ENCODE measurements at regions not wholly inside any gene's neighbourhood (a gene's known extent, or its start where the extent isn't known, plus 50 kb on each side); places are given as distances from the start of the nearest gene placed in this dataset.

DNA sequence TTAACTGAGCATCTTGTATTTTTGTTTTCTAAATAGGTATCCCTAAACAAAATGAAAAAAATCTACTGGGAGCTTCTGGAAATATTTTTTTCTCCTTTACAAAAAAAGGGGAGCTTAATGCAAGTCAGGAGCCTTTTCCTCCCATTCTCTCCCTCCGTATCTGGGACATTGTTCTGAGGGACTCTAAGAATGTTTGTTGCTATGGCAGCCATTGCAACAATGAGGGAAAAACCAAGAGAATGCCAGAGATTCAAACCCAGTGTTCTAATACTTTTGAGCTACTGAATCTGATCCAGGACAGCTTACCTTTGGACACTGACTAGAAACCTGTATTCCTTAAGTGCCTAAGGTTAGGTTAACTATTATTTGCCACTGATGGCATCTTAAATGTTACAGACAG lies 485.7 kb upstream of the HS3ST1 start:
- H3K4me1 ChIP-seq (ENCODE audit: insufficient read depth, low read length) = no peaks in the 10 kb centered on the region
- DNase-seq (ENCODE audit: low spot score) (no peak), ATAC-seq (no peak), FAIRE-seq (no peak)
- 3% methylated on average over 1 of the region's 1 CpG for WGBS (ENCODE audit: low lambda C conversion rate)
- no peak overlapping the region for H3K9ac ChIP-seq (ENCODE audit: insufficient read depth, low read depth, low read length)
- ChIA-PET CTCF (ENCODE audit: low intra/inter-chr PET ratio, low total read pairs) (no interaction called here), POLR2A (no interaction called here)
- H2AFZ ChIP-seq (ENCODE audit: low read length) = no peak overlapping the region
- peaks cover 82% of the 10 kb centered on the region for H3K9me3 ChIP-seq (ENCODE audit: low read length)
- intact Hi-C loops (cut with micrococcal nuclease; ENCODE audit: unreplicated experiment) = no loop called here
- no peak overlapping the region for H3K27ac ChIP-seq (ENCODE audit: extremely low read length, insufficient read depth, low read length)
- no TSS peak for BruUV-seq (replicated peaks)
- no peaks in the 10 kb centered on the region for H3K27me3 ChIP-seq (ENCODE audit: control insufficient read depth in 1 of 2, insufficient read depth in 2 of 2, low read length in 2 of 2)
- no peak overlapping the region for H3K4me2 ChIP-seq (ENCODE audit: low read depth, low read length)
- H3K36me3 ChIP-seq (replicated peaks in 1 of 2; ENCODE audit: control insufficient read depth in 1 of 2, insufficient read depth in 2 of 2, low read length in 2 of 2) = no peaks in the 10 kb centered on the region
- no peak overlapping the region for H3K4me3 ChIP-seq (replicated peaks in 1 of 3; ENCODE audit: insufficient read depth in 1 of 3, low read depth in 2 of 3, low read length in 3 of 3)
- no peaks in the 10 kb centered on the region for H4K20me1 ChIP-seq (ENCODE audit: insufficient read depth, low read length)
- in situ Hi-C loops (cut with HindIII; ENCODE audit: extremely low pct_ligation_motif_present, low pct_unique_long_range_greater_than_20kb) = no loop called here
- H3K79me2 ChIP-seq (ENCODE audit: insufficient read depth, low read length) = no peaks in the 10 kb centered on the region
- TF ChIP-seq SP2 (CRISPR knock-in tag; IDR thresholded peaks at IDR 0.05) = no peak
- no peak for TF ChIP-seq ZNF343 (CRISPR knock-in tag; IDR thresholded peaks at IDR 0.05)
- TF ChIP-seq CCAR2 (optimal IDR thresholded peaks at IDR 0.05; ENCODE audit: low read depth, low read length) = no peak
- TF ChIP-seq ZBTB21 (CRISPR knock-in tag; IDR thresholded peaks at IDR 0.05) = no peak
- no peak for TF ChIP-seq NBN (conservative IDR thresholded peaks at IDR 0.05)
- TF ChIP-seq, protein P1, sequence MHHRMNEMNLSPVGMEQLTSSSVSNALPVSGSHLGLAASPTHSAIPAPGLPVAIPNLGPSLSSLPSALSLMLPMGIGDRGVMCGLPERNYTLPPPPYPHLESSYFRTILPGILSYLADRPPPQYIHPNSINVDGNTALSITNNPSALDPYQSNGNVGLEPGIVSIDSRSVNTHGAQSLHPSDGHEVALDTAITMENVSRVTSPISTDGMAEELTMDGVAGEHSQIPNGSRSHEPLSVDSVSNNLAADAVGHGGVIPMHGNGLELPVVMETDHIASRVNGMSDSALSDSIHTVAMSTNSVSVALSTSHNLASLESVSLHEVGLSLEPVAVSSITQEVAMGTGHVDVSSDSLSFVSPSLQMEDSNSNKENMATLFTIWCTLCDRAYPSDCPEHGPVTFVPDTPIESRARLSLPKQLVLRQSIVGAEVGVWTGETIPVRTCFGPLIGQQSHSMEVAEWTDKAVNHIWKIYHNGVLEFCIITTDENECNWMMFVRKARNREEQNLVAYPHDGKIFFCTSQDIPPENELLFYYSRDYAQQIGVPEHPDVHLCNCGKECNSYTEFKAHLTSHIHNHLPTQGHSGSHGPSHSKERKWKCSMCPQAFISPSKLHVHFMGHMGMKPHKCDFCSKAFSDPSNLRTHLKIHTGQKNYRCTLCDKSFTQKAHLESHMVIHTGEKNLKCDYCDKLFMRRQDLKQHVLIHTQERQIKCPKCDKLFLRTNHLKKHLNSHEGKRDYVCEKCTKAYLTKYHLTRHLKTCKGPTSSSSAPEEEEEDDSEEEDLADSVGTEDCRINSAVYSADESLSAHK (CRISPR knock-in tag; IDR thresholded peaks at IDR 0.05; ENCODE audit: borderline replicate concordance) = no peak
- no peak for TF ChIP-seq HNRNPLL (IDR thresholded peaks at IDR 0.05; ENCODE audit: low read depth, low read length, poor library complexity, severe bottlenecking)
- no peak for TF ChIP-seq ZNF841 (CRISPR knock-in tag; IDR thresholded peaks at IDR 0.05; ENCODE audit: borderline replicate concordance)
- TF ChIP-seq NCOA5 (CRISPR knock-in tag; IDR thresholded peaks at IDR 0.05) = no peak
- TF ChIP-seq, protein P2, sequence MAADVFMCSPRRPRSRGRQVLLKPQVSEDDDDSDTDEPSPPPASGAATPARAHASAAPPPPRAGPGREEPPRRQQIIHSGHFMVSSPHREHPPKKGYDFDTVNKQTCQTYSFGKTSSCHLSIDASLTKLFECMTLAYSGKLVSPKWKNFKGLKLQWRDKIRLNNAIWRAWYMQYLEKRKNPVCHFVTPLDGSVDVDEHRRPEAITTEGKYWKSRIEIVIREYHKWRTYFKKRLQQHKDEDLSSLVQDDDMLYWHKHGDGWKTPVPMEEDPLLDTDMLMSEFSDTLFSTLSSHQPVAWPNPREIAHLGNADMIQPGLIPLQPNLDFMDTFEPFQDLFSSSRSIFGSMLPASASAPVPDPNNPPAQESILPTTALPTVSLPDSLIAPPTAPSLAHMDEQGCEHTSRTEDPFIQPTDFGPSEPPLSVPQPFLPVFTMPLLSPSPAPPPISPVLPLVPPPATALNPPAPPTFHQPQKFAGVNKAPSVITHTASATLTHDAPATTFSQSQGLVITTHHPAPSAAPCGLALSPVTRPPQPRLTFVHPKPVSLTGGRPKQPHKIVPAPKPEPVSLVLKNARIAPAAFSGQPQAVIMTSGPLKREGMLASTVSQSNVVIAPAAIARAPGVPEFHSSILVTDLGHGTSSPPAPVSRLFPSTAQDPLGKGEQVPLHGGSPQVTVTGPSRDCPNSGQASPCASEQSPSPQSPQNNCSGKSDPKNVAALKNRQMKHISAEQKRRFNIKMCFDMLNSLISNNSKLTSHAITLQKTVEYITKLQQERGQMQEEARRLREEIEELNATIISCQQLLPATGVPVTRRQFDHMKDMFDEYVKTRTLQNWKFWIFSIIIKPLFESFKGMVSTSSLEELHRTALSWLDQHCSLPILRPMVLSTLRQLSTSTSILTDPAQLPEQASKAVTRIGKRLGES (CRISPR knock-in tag; IDR thresholded peaks at IDR 0.05; ENCODE audit: borderline replicate concordance) = no peak
- TF ChIP-seq RELA (CRISPR knock-in tag; IDR thresholded peaks at IDR 0.05) = no peak
- TF ChIP-seq BCL6 (CRISPR knock-in tag; IDR thresholded peaks at IDR 0.05) = no peak
- no peak for TF ChIP-seq MIER2 (CRISPR knock-in tag; IDR thresholded peaks at IDR 0.05)
- TF ChIP-seq ZNF749 (CRISPR knock-in tag; IDR thresholded peaks at IDR 0.05; ENCODE audit: borderline replicate concordance) = no peak
- TF ChIP-seq, protein P3, sequence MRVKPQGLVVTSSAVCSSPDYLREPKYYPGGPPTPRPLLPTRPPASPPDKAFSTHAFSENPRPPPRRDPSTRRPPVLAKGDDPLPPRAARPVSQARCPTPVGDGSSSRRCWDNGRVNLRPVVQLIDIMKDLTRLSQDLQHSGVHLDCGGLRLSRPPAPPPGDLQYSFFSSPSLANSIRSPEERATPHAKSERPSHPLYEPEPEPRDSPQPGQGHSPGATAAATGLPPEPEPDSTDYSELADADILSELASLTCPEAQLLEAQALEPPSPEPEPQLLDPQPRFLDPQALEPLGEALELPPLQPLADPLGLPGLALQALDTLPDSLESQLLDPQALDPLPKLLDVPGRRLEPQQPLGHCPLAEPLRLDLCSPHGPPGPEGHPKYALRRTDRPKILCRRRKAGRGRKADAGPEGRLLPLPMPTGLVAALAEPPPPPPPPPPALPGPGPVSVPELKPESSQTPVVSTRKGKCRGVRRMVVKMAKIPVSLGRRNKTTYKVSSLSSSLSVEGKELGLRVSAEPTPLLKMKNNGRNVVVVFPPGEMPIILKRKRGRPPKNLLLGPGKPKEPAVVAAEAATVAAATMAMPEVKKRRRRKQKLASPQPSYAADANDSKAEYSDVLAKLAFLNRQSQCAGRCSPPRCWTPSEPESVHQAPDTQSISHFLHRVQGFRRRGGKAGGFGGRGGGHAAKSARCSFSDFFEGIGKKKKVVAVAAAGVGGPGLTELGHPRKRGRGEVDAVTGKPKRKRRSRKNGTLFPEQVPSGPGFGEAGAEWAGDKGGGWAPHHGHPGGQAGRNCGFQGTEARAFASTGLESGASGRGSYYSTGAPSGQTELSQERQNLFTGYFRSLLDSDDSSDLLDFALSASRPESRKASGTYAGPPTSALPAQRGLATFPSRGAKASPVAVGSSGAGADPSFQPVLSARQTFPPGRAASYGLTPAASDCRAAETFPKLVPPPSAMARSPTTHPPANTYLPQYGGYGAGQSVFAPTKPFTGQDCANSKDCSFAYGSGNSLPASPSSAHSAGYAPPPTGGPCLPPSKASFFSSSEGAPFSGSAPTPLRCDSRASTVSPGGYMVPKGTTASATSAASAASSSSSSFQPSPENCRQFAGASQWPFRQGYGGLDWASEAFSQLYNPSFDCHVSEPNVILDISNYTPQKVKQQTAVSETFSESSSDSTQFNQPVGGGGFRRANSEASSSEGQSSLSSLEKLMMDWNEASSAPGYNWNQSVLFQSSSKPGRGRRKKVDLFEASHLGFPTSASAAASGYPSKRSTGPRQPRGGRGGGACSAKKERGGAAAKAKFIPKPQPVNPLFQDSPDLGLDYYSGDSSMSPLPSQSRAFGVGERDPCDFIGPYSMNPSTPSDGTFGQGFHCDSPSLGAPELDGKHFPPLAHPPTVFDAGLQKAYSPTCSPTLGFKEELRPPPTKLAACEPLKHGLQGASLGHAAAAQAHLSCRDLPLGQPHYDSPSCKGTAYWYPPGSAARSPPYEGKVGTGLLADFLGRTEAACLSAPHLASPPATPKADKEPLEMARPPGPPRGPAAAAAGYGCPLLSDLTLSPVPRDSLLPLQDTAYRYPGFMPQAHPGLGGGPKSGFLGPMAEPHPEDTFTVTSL (CRISPR knock-in tag; IDR thresholded peaks at IDR 0.05; ENCODE audit: borderline replicate concordance) = no peak
- no peak for TF ChIP-seq SRSF9 (IDR thresholded peaks at IDR 0.05; ENCODE audit: borderline replicate concordance, insufficient read depth, low read depth, low read length, poor library complexity, severe bottlenecking)

Measured in HepG2 (cell line).